Erythroblast (primary cell): ENCODE measurements at regions not wholly inside any gene's neighbourhood (a gene's known extent, or its start where the extent isn't known, plus 50 kb on each side); places are given as distances from the start of the nearest gene placed in this dataset.

Experiments used
- GATA1 ChIP-seq: IDR thresholded peaks from 2 replicates; pipeline ENCODE4 v1.6.1; 2011; ENCODE audit warnings: low read depth, mild to moderate bottlenecking, control low read depth, low read length, moderate library complexity
- POLR2A ChIP-seq: IDR thresholded peaks from 2 replicates; pipeline ENCODE4 v1.6.1; 2011; ENCODE audit warnings: mild to moderate bottlenecking, low read length

- no peak for TF ChIP-seq POLR2A
- no peak for TF ChIP-seq GATA1
Measured at GRCh38 chr10:113457408-113457807, 95.4 kb upstream of the HABP2 start.
